ENCODE measurements at regions not wholly inside any gene's neighbourhood (a gene's known extent, or its start where the extent isn't known, plus 50 kb on each side); places are given as distances from the start of the nearest gene placed in this dataset.

- no peak for TF ChIP-seq POLR2A (IDR thresholded peaks at IDR 0.05)
- no peak for TF ChIP-seq CTCF (IDR thresholded peaks at IDR 0.05)
Measured at GRCh38 chr3:193852901-193853300, 259.9 kb downstream of the OPA1 start.
